ENCODE measurements at regions not wholly inside any gene's neighbourhood (a gene's known extent, or its start where the extent isn't known, plus 50 kb on each side); places are given as distances from the start of the nearest gene placed in this dataset.

GRCh38 chr12:115830633-115831032 is 446.9 kb downstream of the MED13L start:
- TF ChIP-seq CTCF (IDR thresholded peaks at IDR 0.05; ENCODE audit: unreplicated experiment) = no peak
- Mint-ChIP-seq H3K9me3 (ENCODE audit: unreplicated experiment) (no peaks in the 10 kb centered on the region), H3K4me3 (ENCODE audit: unreplicated experiment) (no peak overlapping the region), H3K27ac (ENCODE audit: unreplicated experiment) (no peak overlapping the region), H3K36me3 (ENCODE audit: low read depth, unreplicated experiment) (no peaks in the 10 kb centered on the region), H3K4me1 (ENCODE audit: unreplicated experiment) (no peaks in the 10 kb centered on the region), H3K27me3 (ENCODE audit: unreplicated experiment) (no peaks in the 10 kb centered on the region)
- no peak for DNase-seq (ENCODE audit: low spot score)

GRCh38 chr12:115830070-115830469 is 447.4 kb downstream of the MED13L start:
- Mint-ChIP-seq H3K27ac (ENCODE audit: unreplicated experiment) (no peak overlapping the region), H3K36me3 (ENCODE audit: low read depth, unreplicated experiment) (no peaks in the 10 kb centered on the region), H3K27me3 (ENCODE audit: unreplicated experiment) (no peaks in the 10 kb centered on the region), H3K9me3 (ENCODE audit: unreplicated experiment) (no peaks in the 10 kb centered on the region), H3K4me1 (ENCODE audit: unreplicated experiment) (no peaks in the 10 kb centered on the region), H3K4me3 (ENCODE audit: unreplicated experiment) (no peak overlapping the region)
- no peak for DNase-seq (ENCODE audit: low spot score)
- no peak for TF ChIP-seq CTCF (IDR thresholded peaks at IDR 0.05; ENCODE audit: unreplicated experiment)

DNA sequence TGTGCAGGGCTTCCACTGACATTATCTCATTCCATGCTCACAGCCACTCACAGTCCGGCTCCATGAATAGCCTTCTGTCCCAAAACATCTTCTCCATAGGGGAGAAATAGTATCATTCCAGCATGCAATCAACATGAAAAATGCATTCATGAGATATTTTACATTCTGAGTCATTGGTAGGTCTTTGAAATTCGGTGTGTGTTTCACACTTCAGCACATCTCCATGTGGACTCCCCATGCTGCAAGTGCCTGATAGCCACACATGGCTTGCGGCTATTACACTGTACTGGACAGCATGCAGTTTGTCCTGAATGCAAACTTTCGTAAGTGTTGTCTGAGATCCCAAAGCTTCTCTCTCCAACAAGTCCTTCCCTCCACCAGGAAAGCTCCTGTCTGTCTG is 449.3 kb downstream of the MED13L start:
- Mint-ChIP-seq H3K4me3 (ENCODE audit: unreplicated experiment) (no peak overlapping the region), H3K27me3 (ENCODE audit: unreplicated experiment) (no peaks in the 10 kb centered on the region), H3K4me1 (ENCODE audit: unreplicated experiment) (no peaks in the 10 kb centered on the region), H3K27ac (ENCODE audit: unreplicated experiment) (no peak overlapping the region), H3K36me3 (ENCODE audit: low read depth, unreplicated experiment) (no peaks in the 10 kb centered on the region), H3K9me3 (ENCODE audit: unreplicated experiment) (no peaks in the 10 kb centered on the region)
- no peak for TF ChIP-seq CTCF (IDR thresholded peaks at IDR 0.05; ENCODE audit: unreplicated experiment)
- DNase-seq (ENCODE audit: low spot score) = no peak

- no peaks in the 10 kb centered on the region for H3K9me3 Mint-ChIP-seq (ENCODE audit: unreplicated experiment)
- no peaks in the 10 kb centered on the region for H3K4me1 Mint-ChIP-seq (ENCODE audit: unreplicated experiment)
- no peaks in the 10 kb centered on the region for H3K36me3 Mint-ChIP-seq (ENCODE audit: low read depth, unreplicated experiment)
- TF ChIP-seq CTCF (IDR thresholded peaks at IDR 0.05; ENCODE audit: unreplicated experiment) = no peak
- H3K27me3 Mint-ChIP-seq (ENCODE audit: unreplicated experiment) = no peaks in the 10 kb centered on the region
- no peak overlapping the region for H3K27ac Mint-ChIP-seq (ENCODE audit: unreplicated experiment)
- DNase-seq (ENCODE audit: low spot score) = no peak
- H3K4me3 Mint-ChIP-seq (ENCODE audit: unreplicated experiment) = no peak overlapping the region
Observed at GRCh38 chr12:115824936-115825602, 452.4 kb downstream of the MED13L start.

- Mint-ChIP-seq H3K4me3 (ENCODE audit: unreplicated experiment) (no peak overlapping the region), H3K36me3 (ENCODE audit: low read depth, unreplicated experiment) (no peaks in the 10 kb centered on the region), H3K27ac (ENCODE audit: unreplicated experiment) (no peak overlapping the region), H3K27me3 (ENCODE audit: unreplicated experiment) (no peaks in the 10 kb centered on the region), H3K4me1 (ENCODE audit: unreplicated experiment) (no peaks in the 10 kb centered on the region), H3K9me3 (ENCODE audit: unreplicated experiment) (no peaks in the 10 kb centered on the region)
- no peak for TF ChIP-seq CTCF (IDR thresholded peaks at IDR 0.05; ENCODE audit: unreplicated experiment)
- no peak for DNase-seq (ENCODE audit: low spot score)
Observed at GRCh38 chr12:115823635-115824034, 453.9 kb downstream of the MED13L start.
